ENCODE measurements at regions not wholly inside any gene's neighbourhood (a gene's known extent, or its start where the extent isn't known, plus 50 kb on each side); places are given as distances from the start of the nearest gene placed in this dataset.

GRCh38 chr6:134706153-134706552, 243.7 kb downstream of the ALDH8A1 start:
- no peak for TF ChIP-seq CTCF (IDR thresholded peaks at IDR 0.05)
- TF ChIP-seq EZH2 (IDR thresholded peaks at IDR 0.05) = no peak

Measured in neural progenitor cell (in vitro differentiated cells).